GM12872 (cell line): ENCODE measurements at regions not wholly inside any gene's neighbourhood (a gene's known extent, or its start where the extent isn't known, plus 50 kb on each side); places are given as distances from the start of the nearest gene placed in this dataset.

Experiments used
- CTCF ChIP-seq: IDR thresholded peaks from 3 replicates; pipeline ENCODE4 v1.5.1; 2011; ENCODE audit warnings: low read depth, mild to moderate bottlenecking, low read length, moderate library complexity; ENCODE audit not compliant: insufficient read depth

- no peak for TF ChIP-seq CTCF
Measured at GRCh38 chr4:30427932-30428331, 292.2 kb upstream of the PCDH7 start.

- no peak for TF ChIP-seq CTCF
Measured at GRCh38 chr4:30429813-30430761, 290.1 kb upstream of the PCDH7 start.

GRCh38 chr4:30434656-30435055 lies 285.5 kb upstream of the PCDH7 start:
- no peak for TF ChIP-seq CTCF

- TF ChIP-seq CTCF = no peak
Measured at GRCh38 chr4:30436394-30436793, 283.8 kb upstream of the PCDH7 start.

- TF ChIP-seq CTCF = no peak
Measured at GRCh38 chr4:30437316-30437715, 282.9 kb upstream of the PCDH7 start.

- no peak for TF ChIP-seq CTCF
Measured at GRCh38 chr4:30443289-30443688, 276.9 kb upstream of the PCDH7 start.

GRCh38 chr4:30450474-30450873 lies 269.7 kb upstream of the PCDH7 start:
- no peak for TF ChIP-seq CTCF
